Smooth muscle cell (in vitro differentiated cells): ENCODE measurements at regions not wholly inside any gene's neighbourhood (a gene's known extent, or its start where the extent isn't known, plus 50 kb on each side); places are given as distances from the start of the nearest gene placed in this dataset.

Experiments
- DNase-seq: peaks from one replicate; lab custom pipeline; 2025; ENCODE audit not compliant: unreplicated experiment; lab: John Stamatoyannopoulos, UW
- H2AFZ ChIP-seq: fragments of 200-600 bp; sonication (generic); 2 replicates; pipeline ENCODE4 v1.6.0; 2016; ENCODE audit warnings: antibody characterized with exemption, low read depth, mild to moderate bottlenecking
- H3F3A ChIP-seq: fragments of 200-600 bp; sonication (generic); 2 replicates; pipeline ENCODE4 v1.6.0; 2017; ENCODE audit warnings: antibody characterized with exemption, low read depth
- H3K27ac ChIP-seq: fragments of 200-600 bp; sonication (generic); 2 replicates; pipeline ENCODE4 v1.5.1; 2016; ENCODE audit warnings: low read depth, mild to moderate bottlenecking
- H3K27me3 ChIP-seq: fragments of 200-600 bp; sonication (generic); 2 replicates; pipeline ENCODE4 v1.6.1; 2016; ENCODE audit warnings: low read depth, mild to moderate bottlenecking
- H3K36me3 ChIP-seq: fragments of 200-600 bp; sonication (generic); 2 replicates; pipeline ENCODE4 v1.5.1; 2016; ENCODE audit warnings: low read depth
- H3K4me1 ChIP-seq: fragments of 200-600 bp; sonication (generic); 2 replicates; pipeline ENCODE4 v1.5.1; 2016; ENCODE audit warnings: low read depth
- H3K4me2 ChIP-seq: fragments of 200-600 bp; sonication (generic); 2 replicates; pipeline ENCODE4 v1.6.0; 2016; ENCODE audit warnings: mild to moderate bottlenecking
- H3K4me3 ChIP-seq: fragments of 200-600 bp; sonication (generic); 2 replicates; pipeline ENCODE4 v1.5.1; 2016; ENCODE audit warnings: mild to moderate bottlenecking
- H3K79me2 ChIP-seq: fragments of 200-600 bp; sonication (generic); 2 replicates; pipeline ENCODE4 v1.6.0; 2016; ENCODE audit warnings: low read depth, mild to moderate bottlenecking
- H3K9ac ChIP-seq: fragments of 200-600 bp; sonication (generic); 2 replicates; pipeline ENCODE4 v1.6.0; 2016; ENCODE audit warnings: low read depth
- H3K9me3 ChIP-seq: fragments of 200-600 bp; sonication (generic); replicated peaks from 2 replicates; pipeline ENCODE4 v1.5.1; 2016; ENCODE audit warnings: low read depth
- H4K20me1 ChIP-seq: fragments of 200-600 bp; sonication (generic); 2 replicates; pipeline ENCODE4 v1.6.0; 2016; ENCODE audit warnings: low read depth
- CTCF ChIP-seq: fragments of 200-600 bp; sonication (generic); IDR thresholded peaks from 2 replicates; pipeline ENCODE4 v1.5.1; 2017; ENCODE audit warnings: borderline replicate concordance, mild to moderate bottlenecking, antibody characterized with exemption; ENCODE audit not compliant: insufficient read depth, poor library complexity, severe bottlenecking
- WGBS: methylation state at CpG from one replicate; pipeline ENCODE4 v1.1.7; 2016; ENCODE audit warnings: low lambda C conversion rate; 5-methylcytosine and 5-hydroxymethylcytosine counted together

- H3K4me2 ChIP-seq, result no peak overlapping the region
- no peak overlapping the region for H2AFZ ChIP-seq
- H3K4me1 ChIP-seq, result no peaks in the 10 kb centered on the region
- H3K79me2 ChIP-seq, result no peaks in the 10 kb centered on the region
- H3K9me3 ChIP-seq, result no peaks in the 10 kb centered on the region
- H3F3A ChIP-seq, result peaks cover 12% of the 10 kb centered on the region
- no peak overlapping the region for H3K27ac ChIP-seq
- 68% methylated on average over 4 of the region's 4 CpGs for WGBS
- no peak for DNase-seq
- no peaks in the 10 kb centered on the region for H3K27me3 ChIP-seq
- no peak overlapping the region for H3K4me3 ChIP-seq
- H3K36me3 ChIP-seq, result no peaks in the 10 kb centered on the region
- H3K9ac ChIP-seq, result no peak overlapping the region
- no peak for TF ChIP-seq CTCF
- H4K20me1 ChIP-seq, result no peaks in the 10 kb centered on the region
These were observed 282.6 kb upstream of the PPARGC1A start for GRCh38 chr4:24172406-24172805.

- DNase-seq, result no peak
- H2AFZ ChIP-seq, result no peak overlapping the region
- TF ChIP-seq CTCF, result no peak
These were observed 280.1 kb upstream of the PPARGC1A start for GRCh38 chr4:24169956-24170355.

DNA sequence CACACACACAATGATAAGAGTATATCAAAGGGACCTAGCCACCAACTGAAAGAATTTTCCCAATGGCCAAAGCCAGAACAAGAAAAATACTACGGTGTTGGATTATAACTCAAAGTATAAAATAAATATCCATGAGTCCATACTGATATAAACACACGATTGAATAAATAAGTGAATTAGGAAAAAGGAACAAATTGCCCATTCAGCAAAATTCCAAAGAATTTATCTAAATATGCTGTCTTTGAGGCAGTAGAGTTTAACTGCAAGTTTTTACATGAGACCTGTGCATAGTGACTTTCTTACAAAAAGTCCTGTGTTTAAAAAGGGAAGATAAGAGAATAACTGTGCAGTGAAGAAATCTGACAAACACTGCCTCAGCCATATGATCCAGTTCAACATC lies 278.8 kb upstream of the PPARGC1A start:
- Histone ChIP-seq H3K79me2 (no peaks in the 10 kb centered on the region), H3K27me3 (no peaks in the 10 kb centered on the region), H2AFZ (no peak overlapping the region), H3F3A (peaks cover 5% of the 10 kb centered on the region), H3K4me3 (no peak overlapping the region), H4K20me1 (no peaks in the 10 kb centered on the region), H3K36me3 (no peaks in the 10 kb centered on the region), H3K4me2 (no peak overlapping the region), H3K9me3 (no peaks in the 10 kb centered on the region), H3K9ac (no peak overlapping the region), H3K4me1 (no peaks in the 10 kb centered on the region), H3K27ac (no peak overlapping the region)
- TF ChIP-seq CTCF, result no peak
- DNase-seq, result no peak
- 91% methylated on average over 2 of the region's 2 CpGs for WGBS

More at GRCh38 chr4:24169956-24170355, 280.1 kb upstream of the PPARGC1A start:
- Histone ChIP-seq H3K4me1 (no peaks in the 10 kb centered on the region), H3K4me2 (no peak overlapping the region), H3K36me3 (no peaks in the 10 kb centered on the region), H3K9ac (no peak overlapping the region), H3K79me2 (no peaks in the 10 kb centered on the region), H3K9me3 (no peaks in the 10 kb centered on the region), H3K27ac (no peak overlapping the region), H3K4me3 (no peak overlapping the region), H3F3A (peaks cover 12% of the 10 kb centered on the region), H4K20me1 (no peaks in the 10 kb centered on the region), H3K27me3 (no peaks in the 10 kb centered on the region)

GRCh38 chr4:24166501-24166900 lies 276.7 kb upstream of the PPARGC1A start:
- Histone ChIP-seq H3K79me2 (no peaks in the 10 kb centered on the region), H3K27ac (no peak overlapping the region), H3K27me3 (no peaks in the 10 kb centered on the region), H2AFZ (no peak overlapping the region), H3K4me1 (no peaks in the 10 kb centered on the region), H3K36me3 (no peaks in the 10 kb centered on the region), H3K4me2 (no peak overlapping the region), H3F3A (no peaks in the 10 kb centered on the region), H3K4me3 (no peak overlapping the region), H4K20me1 (no peaks in the 10 kb centered on the region), H3K9me3 (no peaks in the 10 kb centered on the region), H3K9ac (no peak overlapping the region)
- no peak for DNase-seq
- WGBS, result 64% methylated on average over 1 of the region's 1 CpG
- TF ChIP-seq CTCF, result no peak
